ENCODE measurements at regions not wholly inside any gene's neighbourhood (a gene's known extent, or its start where the extent isn't known, plus 50 kb on each side); places are given as distances from the start of the nearest gene placed in this dataset.

- no peak for DNase-seq
Observed at GRCh38 chr5:148708854-148709253, 54.5 kb upstream of the HTR4 start.

GRCh38 chr5:148711961-148712360 lies 57.6 kb upstream of the HTR4 start:
- no peak for DNase-seq

- DNase-seq, result no peak
Observed at GRCh38 chr5:148713735-148714508, 59.6 kb upstream of the HTR4 start.

GRCh38 chr5:148716716-148717115 lies 62.4 kb upstream of the HTR4 start:
- no peak for DNase-seq

- no peak for DNase-seq
Observed at GRCh38 chr5:148717668-148718067, 63.3 kb upstream of the HTR4 start.

GRCh38 chr5:148719605-148720004 lies 65.3 kb upstream of the HTR4 start:
- DNase-seq, result no peak

- no peak for DNase-seq
Observed at GRCh38 chr5:148720257-148720656, 65.9 kb upstream of the HTR4 start.

- DNase-seq, result no peak
Observed at GRCh38 chr5:148723143-148723542, 68.8 kb upstream of the HTR4 start.

GRCh38 chr5:148725675-148726074 lies 71.3 kb upstream of the HTR4 start:
- no peak for DNase-seq

- DNase-seq, result no peak
Observed at GRCh38 chr5:148729182-148729581, 74.9 kb upstream of the HTR4 start.

GRCh38 chr5:148730270-148730669 lies 75.9 kb upstream of the HTR4 start:
- DNase-seq, result no peak

- peak in 35 of 51 donors; percentile 3 to 84 (median 46) for DNase-seq
Observed at GRCh38 chr5:148730942-148731898, 76.9 kb upstream of the HTR4 start.

GRCh38 chr5:148732692-148733091 lies 78.4 kb upstream of the HTR4 start:
- DNase-seq, result no peak

- DNase-seq, result peak in 42 of 51 donors; percentile 2 to 93 (median 47)
Observed at GRCh38 chr5:148733601-148734438, 79.5 kb upstream of the HTR4 start.

GRCh38 chr5:148734518-148734917 lies 80.2 kb upstream of the HTR4 start:
- no peak for DNase-seq

GRCh38 chr5:148735301-148735835 lies 81.0 kb upstream of the HTR4 start:
- no peak for DNase-seq

- DNase-seq, result no peak
Observed at GRCh38 chr5:148739023-148739422, 84.7 kb upstream of the HTR4 start.

- no peak for DNase-seq
Observed at GRCh38 chr5:148739524-148739923, 85.2 kb upstream of the HTR4 start.

GRCh38 chr5:148740079-148740858 lies 85.9 kb upstream of the HTR4 start:
- no peak for DNase-seq

- peak in 1 of 51 donors; percentile 24 for DNase-seq
Observed at GRCh38 chr5:148740966-148741742, 85.3 kb upstream of the ADRB2 start.

Data from hypothalamus (tissue), 51 donors.